ENCODE measurements at regions not wholly inside any gene's neighbourhood (a gene's known extent, or its start where the extent isn't known, plus 50 kb on each side); places are given as distances from the start of the nearest gene placed in this dataset.

GRCh38 chr3:107428051-107428858, 51.0 kb downstream of the CCDC54 start:
- DNase-seq = no peak

GRCh38 chr3:107429320-107430181, 52.3 kb downstream of the CCDC54 start:
- peak; percentile 50 to 60 for DNase-seq

GRCh38 chr3:107430214-107430995, 53.2 kb downstream of the CCDC54 start:
- DNase-seq = no peak

GRCh38 chr3:107430996-107431245, 53.7 kb downstream of the CCDC54 start:
- peak in 1 of 2 experiments; percentile 48 for DNase-seq

- DNase-seq = peak; percentile 68 to 79
These were observed 54.2 kb downstream of the CCDC54 start for GRCh38 chr3:107431246-107432012.

- DNase-seq = peak; percentile 7 to 49
These were observed 54.8 kb downstream of the CCDC54 start for GRCh38 chr3:107432013-107432515.

GRCh38 chr3:107432646-107433045, 55.4 kb downstream of the CCDC54 start:
- DNase-seq = peak in 1 of 2 experiments; percentile 24

GRCh38 chr3:107436029-107436428, 58.8 kb downstream of the CCDC54 start:
- DNase-seq = no peak

- DNase-seq = no peak
These were observed 61.4 kb downstream of the CCDC54 start for GRCh38 chr3:107438671-107439070.

- DNase-seq = peak in 1 of 2 experiments; percentile 6
These were observed 64.4 kb downstream of the CCDC54 start for GRCh38 chr3:107441617-107442016.

- DNase-seq = no peak
These were observed 66.2 kb downstream of the CCDC54 start for GRCh38 chr3:107443461-107443860.

GRCh38 chr3:107446706-107447105, 69.5 kb downstream of the CCDC54 start:
- no peak for DNase-seq

GRCh38 chr3:107450254-107450893, 72.4 kb upstream of the BBX start:
- DNase-seq = no peak

GRCh38 chr3:107452436-107452835, 70.3 kb upstream of the BBX start:
- DNase-seq = no peak

GRCh38 chr3:107453504-107453903, 69.3 kb upstream of the BBX start:
- no peak for DNase-seq

- no peak for DNase-seq
These were observed 67.1 kb upstream of the BBX start for GRCh38 chr3:107455621-107456020.

- DNase-seq = no peak
These were observed 66.3 kb upstream of the BBX start for GRCh38 chr3:107456501-107456900.

GRCh38 chr3:107458871-107459270, 63.9 kb upstream of the BBX start:
- DNase-seq = no peak

GRCh38 chr3:107461721-107462120, 61.0 kb upstream of the BBX start:
- no peak for DNase-seq

GRCh38 chr3:107464037-107464436, 58.7 kb upstream of the BBX start:
- no peak for DNase-seq

GRCh38 chr3:107465064-107465631, 57.6 kb upstream of the BBX start:
- DNase-seq = no peak

GRCh38 chr3:107468782-107469181, 54.0 kb upstream of the BBX start:
- no peak for DNase-seq
